GM12873 (cell line): ENCODE measurements at regions not wholly inside any gene's neighbourhood (a gene's known extent, or its start where the extent isn't known, plus 50 kb on each side); places are given as distances from the start of the nearest gene placed in this dataset.

ENCODE experiments used
- TF ChIP-seq, protein P1 (sequence below): IDR thresholded peaks from 2 replicates; pipeline ENCODE4 v1.5.1; 2012; ENCODE audit warnings: low read depth, mild to moderate bottlenecking, moderate library complexity, low read length, control low read depth; ENCODE audit not compliant: insufficient read depth; ENCODE audit errors: missing control alignments

DNA sequence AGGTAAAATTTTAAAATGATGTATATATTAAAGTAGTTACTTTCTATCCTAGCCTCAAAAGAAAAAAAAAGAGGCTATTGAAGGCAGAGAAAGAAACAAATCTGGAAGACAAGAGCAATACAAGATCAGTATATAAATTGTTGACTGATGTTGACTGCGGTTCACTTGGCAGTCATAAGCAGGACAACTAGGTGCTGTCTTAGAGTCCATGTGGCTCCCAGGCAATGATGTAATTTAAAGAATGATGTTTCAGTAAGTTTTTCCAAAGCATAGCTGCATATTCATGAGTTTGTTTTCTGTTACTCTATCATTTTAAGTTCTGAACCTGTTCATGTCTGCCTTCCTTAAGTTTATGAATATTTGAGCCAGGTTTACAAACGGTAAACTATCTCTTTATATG lies 630.2 kb downstream of the FAT4 start:
- TF ChIP-seq, protein P1, sequence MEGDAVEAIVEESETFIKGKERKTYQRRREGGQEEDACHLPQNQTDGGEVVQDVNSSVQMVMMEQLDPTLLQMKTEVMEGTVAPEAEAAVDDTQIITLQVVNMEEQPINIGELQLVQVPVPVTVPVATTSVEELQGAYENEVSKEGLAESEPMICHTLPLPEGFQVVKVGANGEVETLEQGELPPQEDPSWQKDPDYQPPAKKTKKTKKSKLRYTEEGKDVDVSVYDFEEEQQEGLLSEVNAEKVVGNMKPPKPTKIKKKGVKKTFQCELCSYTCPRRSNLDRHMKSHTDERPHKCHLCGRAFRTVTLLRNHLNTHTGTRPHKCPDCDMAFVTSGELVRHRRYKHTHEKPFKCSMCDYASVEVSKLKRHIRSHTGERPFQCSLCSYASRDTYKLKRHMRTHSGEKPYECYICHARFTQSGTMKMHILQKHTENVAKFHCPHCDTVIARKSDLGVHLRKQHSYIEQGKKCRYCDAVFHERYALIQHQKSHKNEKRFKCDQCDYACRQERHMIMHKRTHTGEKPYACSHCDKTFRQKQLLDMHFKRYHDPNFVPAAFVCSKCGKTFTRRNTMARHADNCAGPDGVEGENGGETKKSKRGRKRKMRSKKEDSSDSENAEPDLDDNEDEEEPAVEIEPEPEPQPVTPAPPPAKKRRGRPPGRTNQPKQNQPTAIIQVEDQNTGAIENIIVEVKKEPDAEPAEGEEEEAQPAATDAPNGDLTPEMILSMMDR: no peak

DNA sequence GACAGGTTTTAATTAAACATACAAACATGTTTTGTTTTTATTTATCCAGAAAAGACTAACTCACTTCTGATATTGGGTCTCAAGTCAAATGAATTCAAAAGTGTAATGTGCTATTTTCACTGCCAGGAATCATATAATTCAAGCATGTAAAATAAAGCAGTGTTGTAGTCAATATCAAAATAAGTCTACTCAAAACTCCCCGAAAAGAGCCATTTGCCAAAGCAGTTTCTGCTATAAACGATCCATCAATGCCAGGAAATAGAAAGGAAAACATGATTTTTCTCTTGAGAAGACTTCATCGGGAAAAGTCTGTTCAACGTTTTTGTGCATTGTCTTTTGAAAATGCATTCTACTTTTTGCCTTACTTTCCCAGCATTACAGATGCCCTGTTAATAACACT lies 633.3 kb downstream of the FAT4 start:
- TF ChIP-seq, protein P1: no peak

DNA sequence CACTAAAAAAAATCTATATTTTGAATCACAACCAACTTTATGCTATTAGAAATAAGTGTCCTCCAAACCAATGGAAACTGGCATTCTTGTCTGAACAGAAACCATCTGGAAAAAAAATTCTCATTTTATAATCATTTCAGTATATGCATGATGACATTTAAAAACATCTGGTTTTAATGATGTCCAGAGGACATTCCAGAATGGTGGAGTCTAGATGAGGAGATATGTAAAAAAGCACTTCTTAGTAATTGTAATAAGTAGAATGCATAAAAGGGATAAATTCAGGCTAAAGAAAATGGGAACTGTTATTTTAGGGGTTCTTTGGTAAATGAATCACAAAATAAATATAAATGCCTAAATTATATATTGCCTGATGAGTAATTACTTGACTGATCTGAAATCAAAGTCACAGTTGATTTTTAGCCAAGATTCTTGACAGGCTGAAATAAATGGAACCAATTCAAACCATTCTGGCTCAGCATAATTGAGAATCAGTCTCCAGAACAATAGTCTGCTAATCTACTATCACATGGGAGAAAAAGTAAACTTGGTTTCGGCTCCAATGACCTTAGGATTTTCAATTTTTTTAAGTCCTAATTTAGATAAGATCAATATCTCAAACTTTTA lies 636.6 kb downstream of the FAT4 start:
- TF ChIP-seq, protein P1: no peak

DNA sequence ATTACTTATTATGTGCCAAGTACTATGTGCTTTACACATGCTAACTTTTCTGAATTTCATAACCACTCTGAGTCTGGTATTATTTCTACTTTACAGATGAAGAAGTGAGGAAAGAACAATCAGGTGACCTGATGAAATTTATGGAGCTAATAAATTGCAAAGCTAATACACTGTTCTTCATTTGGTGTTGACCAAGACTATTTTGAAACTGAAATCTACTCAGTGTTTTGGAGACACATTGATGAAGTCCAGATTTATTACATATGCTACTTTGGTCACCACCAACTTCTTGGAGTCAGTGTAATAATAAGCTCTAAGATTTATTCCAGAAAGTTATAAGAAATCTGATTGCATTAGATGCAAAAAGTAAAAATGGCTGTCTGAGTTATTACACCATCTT lies 637.9 kb downstream of the FAT4 start:
- TF ChIP-seq, protein P1: no peak

DNA sequence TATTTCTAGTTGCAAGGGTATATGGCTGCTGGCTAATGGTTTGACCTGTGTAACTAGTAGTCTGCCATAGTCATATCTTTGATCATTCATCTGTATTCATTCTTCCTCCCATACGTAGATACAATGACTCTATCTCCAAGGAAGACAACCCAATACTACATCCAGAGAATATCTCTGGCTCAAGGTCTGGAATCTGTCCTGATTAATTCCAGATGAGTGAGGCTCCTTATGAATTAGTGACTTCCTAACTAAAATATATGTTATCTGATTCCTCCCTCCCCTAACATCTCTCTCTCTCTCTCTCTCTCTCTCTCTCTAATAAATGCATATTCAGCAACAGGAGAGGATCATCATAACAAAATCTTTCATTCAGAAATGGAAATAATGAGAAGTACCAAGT lies 641.5 kb downstream of the FAT4 start:
- TF ChIP-seq, protein P1: no peak

DNA sequence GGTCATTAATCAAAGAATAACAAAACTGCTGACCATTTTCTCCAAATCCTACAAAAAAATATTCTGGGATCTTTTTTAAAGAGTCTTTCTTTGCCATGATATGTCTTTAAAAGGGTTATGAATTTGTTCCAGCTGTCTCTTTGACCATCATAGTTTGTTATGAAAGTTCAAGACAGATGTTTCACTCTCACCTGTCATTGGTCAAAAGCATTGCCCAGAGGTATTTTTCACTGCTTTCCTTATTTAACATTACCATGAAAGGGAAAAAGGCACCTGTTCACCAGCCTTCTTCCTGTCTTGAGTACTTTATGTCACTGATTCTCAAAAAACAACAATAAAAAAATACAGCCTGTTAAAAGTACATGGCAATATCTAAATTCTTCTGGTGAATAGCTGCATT lies 643.8 kb downstream of the FAT4 start:
- TF ChIP-seq, protein P1: no peak

DNA sequence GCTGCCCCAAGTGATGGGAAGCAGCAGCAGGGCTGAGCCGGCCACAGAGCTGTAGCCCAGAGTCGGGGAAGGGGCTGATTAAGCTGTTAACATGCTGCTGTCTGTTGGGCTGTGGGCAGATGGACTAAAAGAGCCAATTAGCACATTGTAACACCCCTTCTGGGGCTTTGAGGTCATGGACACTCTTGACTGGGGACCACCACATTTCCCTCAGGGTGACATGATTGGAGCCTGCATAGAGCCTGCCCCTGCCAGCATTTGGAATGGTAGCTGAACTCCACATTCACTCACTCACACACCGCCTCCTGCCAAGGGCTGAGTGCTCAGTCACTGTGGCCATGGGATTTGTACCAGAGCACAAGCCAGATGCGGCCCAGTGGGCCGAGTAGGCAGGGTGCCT lies 646.9 kb downstream of the FAT4 start:
- TF ChIP-seq, protein P1: no peak
